ENCODE measurements at regions not wholly inside any gene's neighbourhood (a gene's known extent, or its start where the extent isn't known, plus 50 kb on each side); places are given as distances from the start of the nearest gene placed in this dataset.

- H3K27me3 ChIP-seq (ENCODE audit: low read length): peaks cover 98% of the 10 kb centered on the region
- CTCF ChIA-PET: no interaction called here
- no peak overlapping the region for H2AFZ ChIP-seq (ENCODE audit: low read length)
- intact Hi-C loops (cut with micrococcal nuclease): no loop called here
- H3K9me2 ChIP-seq (replicated peaks; ENCODE audit: low read length): no peaks in the 10 kb centered on the region
- no peaks in the 10 kb centered on the region for H4K20me1 ChIP-seq (ENCODE audit: low read length)
- no peaks in the 10 kb centered on the region for H3F3A ChIP-seq (ENCODE audit: low read length, unreplicated experiment)
- POLR2A ChIA-PET (ENCODE audit: unreplicated experiment): no interaction called here
- ATAC-seq (no peak), DNase-seq (no peak)
- no peaks in the 10 kb centered on the region for H3K4me1 ChIP-seq (ENCODE audit: insufficient read depth, low read length)
- no peak overlapping the region for H3K4me2 ChIP-seq (ENCODE audit: low read length)
- H3K36me3 ChIP-seq (ENCODE audit: low read depth, low read length): no peaks in the 10 kb centered on the region
- no peaks in the 10 kb centered on the region for H3K9me3 ChIP-seq (ENCODE audit: low read length)
- no peak overlapping the region for H3K27ac ChIP-seq (ENCODE audit: low read length)
- no peak overlapping the region for H3K4me3 ChIP-seq (ENCODE audit: low read length)
- no peak overlapping the region for H3K9ac ChIP-seq (ENCODE audit: low read length)
- no peaks in the 10 kb centered on the region for H3K79me2 ChIP-seq (ENCODE audit: low read length)
- BruUV-seq (replicated peaks): no TSS peak
- TF ChIP-seq EZH2phosphoT487 (IDR thresholded peaks at IDR 0.05; ENCODE audit: borderline replicate concordance, low read length): no peak
- no peak for TF ChIP-seq CTCF (conservative IDR thresholded peaks at IDR 0.05; ENCODE audit: low read depth, low read length)
- no peak for TF ChIP-seq EZH2 (IDR thresholded peaks at IDR 0.05; ENCODE audit: low read length, unreplicated experiment)
These were observed 75.0 kb upstream of the ALKAL2 start for GRCh38 chr2:362924-363323.

- Histone ChIP-seq H3K4me1 (ENCODE audit: insufficient read depth, low read length) (no peaks in the 10 kb centered on the region), H3F3A (ENCODE audit: low read length, unreplicated experiment) (no peaks in the 10 kb centered on the region), H2AFZ (ENCODE audit: low read length) (no peak overlapping the region), H4K20me1 (ENCODE audit: low read length) (no peaks in the 10 kb centered on the region), H3K79me2 (ENCODE audit: low read length) (no peaks in the 10 kb centered on the region), H3K9me3 (ENCODE audit: low read length) (no peaks in the 10 kb centered on the region), H3K27ac (ENCODE audit: low read length) (no peak overlapping the region), H3K36me3 (ENCODE audit: low read depth, low read length) (no peaks in the 10 kb centered on the region), H3K9ac (ENCODE audit: low read length) (no peak overlapping the region), H3K27me3 (ENCODE audit: low read length) (peaks cover 96% of the 10 kb centered on the region), H3K4me3 (ENCODE audit: low read length) (no peak overlapping the region), H3K9me2 (replicated peaks; ENCODE audit: low read length) (no peaks in the 10 kb centered on the region), H3K4me2 (ENCODE audit: low read length) (no peak overlapping the region)
- DNase-seq (no peak), ATAC-seq (no peak)
- TF ChIP-seq CTCF (conservative IDR thresholded peaks at IDR 0.05; ENCODE audit: low read depth, low read length): no peak
- TF ChIP-seq EZH2phosphoT487 (IDR thresholded peaks at IDR 0.05; ENCODE audit: borderline replicate concordance, low read length): no peak
- TF ChIP-seq EZH2 (IDR thresholded peaks at IDR 0.05; ENCODE audit: low read length, unreplicated experiment): no peak
- intact Hi-C loops (cut with micrococcal nuclease): no loop called here
- POLR2A ChIA-PET (ENCODE audit: unreplicated experiment): no interaction called here
- CTCF ChIA-PET: no interaction called here
- BruUV-seq (replicated peaks): no TSS peak
These were observed 72.2 kb upstream of the ALKAL2 start for GRCh38 chr2:360124-360523.

- no peaks in the 10 kb centered on the region for H3F3A ChIP-seq (ENCODE audit: low read length, unreplicated experiment)
- no peaks in the 10 kb centered on the region for H3K4me1 ChIP-seq (ENCODE audit: insufficient read depth, low read length)
- H3K9me3 ChIP-seq (ENCODE audit: low read length): no peaks in the 10 kb centered on the region
- DNase-seq (no peak), ATAC-seq (no peak)
- CTCF ChIA-PET: no interaction called here
- H3K36me3 ChIP-seq (ENCODE audit: low read depth, low read length): no peaks in the 10 kb centered on the region
- no peak overlapping the region for H3K27ac ChIP-seq (ENCODE audit: low read length)
- H3K27me3 ChIP-seq (ENCODE audit: low read length): peaks cover 96% of the 10 kb centered on the region
- H3K4me2 ChIP-seq (ENCODE audit: low read length): no peak overlapping the region
- TF ChIP-seq CTCF (conservative IDR thresholded peaks at IDR 0.05; ENCODE audit: low read depth, low read length) (no peak), EZH2 (IDR thresholded peaks at IDR 0.05; ENCODE audit: low read length, unreplicated experiment) (no peak), EZH2phosphoT487 (IDR thresholded peaks at IDR 0.05; ENCODE audit: borderline replicate concordance, low read length) (no peak)
- no peak overlapping the region for H3K4me3 ChIP-seq (ENCODE audit: low read length)
- no peak overlapping the region for H2AFZ ChIP-seq (ENCODE audit: low read length)
- intact Hi-C loops (cut with micrococcal nuclease): no loop called here
- no TSS peak for BruUV-seq (replicated peaks)
- POLR2A ChIA-PET (ENCODE audit: unreplicated experiment): no interaction called here
- H3K9ac ChIP-seq (ENCODE audit: low read length): no peak overlapping the region
- no peaks in the 10 kb centered on the region for H4K20me1 ChIP-seq (ENCODE audit: low read length)
- no peaks in the 10 kb centered on the region for H3K9me2 ChIP-seq (replicated peaks; ENCODE audit: low read length)
- H3K79me2 ChIP-seq (ENCODE audit: low read length): no peaks in the 10 kb centered on the region
These were observed 71.2 kb upstream of the ALKAL2 start for GRCh38 chr2:359047-359446.

Data from PC-3 (cell line).